K562 (cell line): ENCODE measurements at regions not wholly inside any gene's neighbourhood (a gene's known extent, or its start where the extent isn't known, plus 50 kb on each side); places are given as distances from the start of the nearest gene placed in this dataset.

Experiments used
- ATAC-seq: fragments of 200-7000 bp; cut with Tn5 transposase; 3 replicates; pipeline ENCODE4 v1.9.1; 2020; ENCODE audit warnings: moderate library complexity
- BruUV-seq: library from RNA; stranded (reverse); fragments of 400-500 nt; replicated peaks from 2 replicates; lab custom pipeline; 2021; lab: Mats Ljungman, UMichigan
- CTCF ChIA-PET: fragments of 300-600 bp; formaldehyde crosslinking; extraction: SDS; loops from one replicate; lab custom pipeline; 2021; ENCODE audit warnings: low intra/inter-chr PET ratio; lab: Yijun Ruan, JAX
- POLR2A ChIA-PET: fragments of 300-600, 350-650 bp; sonication (Branson Sonifier 250); formaldehyde crosslinking; extraction: SDS; loops from one replicate; lab custom pipeline; 2021; ENCODE audit warnings: antibody characterized with exemption, inconsistent platforms; lab: Yijun Ruan, JAX
- DNase-seq, 4 experiments: peaks; one replicate each; pipeline versions ENCODE4 v3.0.0 to v3.0.0-alpha.2; 2011 to 2018; ENCODE audit warnings: low spot score in 3 of 4, mixed read lengths in 3 of 4; ENCODE audit errors: extremely low read depth in 1 of 4
- FAIRE-seq: peaks from 2 replicates; lab custom pipeline; 2011; peaks lifted over from hg19 to GRCh38; lab: Jason Lieb, UNC
- H2AFZ ChIP-seq: 2 replicates; pipeline ENCODE4 v1.6.0; 2011; ENCODE audit warnings: low read depth, low read length, control low read depth, inconsistent platforms
- H3K27ac ChIP-seq: fragments of 200-600 bp; 3 replicates; pipeline ENCODE4 v1.8.0; 2011; ENCODE audit warnings: low read depth, mild to moderate bottlenecking, control low read depth, inconsistent platforms, low read length, moderate library complexity, mixed read lengths; ENCODE audit errors: extremely low read depth
- H3K27me3 ChIP-seq, 2 experiments: fragments of 300-600 bp in 1 of 2; 2 replicates in 1 of 2; 3 replicates in 1 of 2; pipeline versions ENCODE4 v1.6.0 to v1.8.0; 2011; ENCODE audit warnings: inconsistent platforms in 2 of 2, low read length in 2 of 2, mild to moderate bottlenecking in 1 of 2, mixed read lengths in 1 of 2, moderate library complexity in 1 of 2; ENCODE audit not compliant: control insufficient read depth in 2 of 2, insufficient read depth in 2 of 2
- H3K36me3 ChIP-seq: fragments of 300-600 bp; 3 replicates; pipeline ENCODE4 v1.8.0; 2011; ENCODE audit warnings: mild to moderate bottlenecking, low read length, inconsistent platforms; ENCODE audit not compliant: control insufficient read depth, insufficient read depth
- H3K4me1 ChIP-seq, 2 experiments: fragments of 200-600 bp in 1 of 2; replicated peaks in 1 of 2; 2 replicates in 1 of 2; 3 replicates in 1 of 2; pipeline versions ENCODE4 v1.5.1 to v1.8.0; 2011; ENCODE audit warnings: inconsistent platforms in 2 of 2, low read length in 2 of 2, mild to moderate bottlenecking in 1 of 2, mixed read lengths in 1 of 2, moderate library complexity in 1 of 2; ENCODE audit not compliant: control insufficient read depth in 2 of 2, insufficient read depth in 2 of 2
- H3K4me2 ChIP-seq: 2 replicates; pipeline ENCODE4 v1.6.1; 2011; ENCODE audit warnings: low read length, control low read depth, inconsistent platforms, mixed read lengths; ENCODE audit not compliant: insufficient read depth
- H3K4me3 ChIP-seq: fragments of 200-600 bp; sonication (generic), shearing (Covaris generic); 2 replicates; pipeline ENCODE4 v1.5.1; 2016; ENCODE audit warnings: control low read depth, inconsistent platforms
- H3K79me2 ChIP-seq: fragments of 200-600 bp; 3 replicates; pipeline ENCODE4 v1.8.0; 2011; ENCODE audit warnings: low read length, inconsistent platforms; ENCODE audit not compliant: control insufficient read depth, insufficient read depth
- H3K9ac ChIP-seq, 2 experiments: 2 replicates each; pipeline versions ENCODE4 v1.6.0 to v1.6.1; 2011; ENCODE audit warnings: low read depth in 2 of 2, low read length in 2 of 2, control low read depth in 1 of 2, inconsistent platforms in 1 of 2, mild to moderate bottlenecking in 1 of 2, mixed read lengths in 1 of 2; ENCODE audit not compliant: insufficient read depth in 1 of 2
- H3K9me1 ChIP-seq: one replicate; pipeline ENCODE4 v1.6.0; 2011; ENCODE audit warnings: inconsistent platforms, mild to moderate bottlenecking, low read length, moderate library complexity; ENCODE audit not compliant: control insufficient read depth, insufficient read depth
- H3K9me3 ChIP-seq: replicated peaks from 2 replicates; pipeline ENCODE4 v1.5.1; 2011; ENCODE audit warnings: low read depth, low read length, inconsistent platforms; ENCODE audit not compliant: control insufficient read depth, insufficient read depth
- H4K20me1 ChIP-seq: replicated peaks from 2 replicates; pipeline ENCODE4 v1.6.1; 2011; ENCODE audit warnings: low read length, inconsistent platforms, mixed read lengths; ENCODE audit not compliant: control insufficient read depth, insufficient read depth
- BACH1 ChIP-seq: fragments of 200-800 bp; sonication (Bioruptor generic); IDR thresholded peaks from 2 replicates; pipeline ENCODE4 v1.6.1; 2016; ENCODE audit warnings: missing genetic modification characterization, missing compliant biosample characterization
- CREB3 ChIP-seq: fragments of 450-650 bp; conservative IDR thresholded peaks from 2 replicates; pipeline ENCODE4 v1.6.1; 2016; ENCODE audit warnings: missing genetic modification characterization, low read depth, mild to moderate bottlenecking, missing compliant biosample characterization, moderate library complexity
- ERF ChIP-seq: fragments of 450-650 bp; formaldehyde crosslinking; IDR thresholded peaks from 2 replicates; pipeline ENCODE4 v1.4.0; 2020; ENCODE audit warnings: mild to moderate bottlenecking, mixed read lengths
- GTF2E2 ChIP-seq: fragments of 200-800 bp; sonication (Bioruptor generic); IDR thresholded peaks from 2 replicates; pipeline ENCODE4 v1.6.1; 2016; ENCODE audit warnings: missing genetic modification characterization, missing compliant biosample characterization
- RBM17 ChIP-seq: fragments of 200-400 bp; formaldehyde crosslinking; IDR thresholded peaks from 2 replicates; pipeline ENCODE4 v1.6.1; 2017; ENCODE audit warnings: low read depth, mild to moderate bottlenecking, low read length, borderline replicate concordance
- TCF15 ChIP-seq: fragments of 250-450 bp; sonication (Bioruptor Pico); IDR thresholded peaks from 2 replicates; pipeline ENCODE4 v1.8.0; 2022; ENCODE audit warnings: moderate library complexity, mild to moderate bottlenecking, inconsistent platforms
- TOE1 ChIP-seq, 2 experiments: fragments of 450-650 bp in 1 of 2; sonication (generic) in 1 of 2; formaldehyde crosslinking in 1 of 2; IDR thresholded peaks; 2 replicates each; pipeline versions ENCODE4 v1.7.1 to v1.8.0; 2016 to 2022; ENCODE audit warnings: borderline replicate concordance in 2 of 2, mild to moderate bottlenecking in 2 of 2, antibody characterized with exemption in 1 of 2, inconsistent platforms in 1 of 2, low read depth in 1 of 2, missing genetic modification reagents in 1 of 2, moderate library complexity in 1 of 2
- ZNF324 ChIP-seq: fragments of 250-450 bp; sonication (Bioruptor Pico); IDR thresholded peaks from 2 replicates; pipeline ENCODE4 v1.4.0; 2020; ENCODE audit warnings: mild to moderate bottlenecking
- ZZZ3 ChIP-seq: fragments of 450-650 bp; IDR thresholded peaks from 2 replicates; pipeline ENCODE4 v1.6.1; 2016; ENCODE audit warnings: antibody characterized with exemption, mild to moderate bottlenecking, moderate library complexity
- WGBS: fragments of 100-300 bp; shearing (Covaris generic); methylation state at CpG from one replicate; pipeline ENCODE4 v1.1.6; 2016; ENCODE audit warnings: low coverage, mixed read lengths; ENCODE audit not compliant: insufficient coverage; ENCODE audit errors: missing lambda C conversion rate; 5-methylcytosine and 5-hydroxymethylcytosine counted together
- in situ Hi-C: fragments of 300-500 bp; cut with MboI; formaldehyde crosslinking; loops from 4 replicates; pipeline ENCODE4 v1.15.0; 2018; ENCODE audit warnings: inconsistent platforms, mixed read lengths
- intact Hi-C: fragments of 100-400 bp; cut with micrococcal nuclease; formaldehyde crosslinking; loops from 2 replicates; pipeline ENCODE4 v1.14.2; 2022

- in situ Hi-C loops (no loop called here), intact Hi-C loops (no loop called here)
- ChIA-PET POLR2A (no interaction called here), CTCF (no interaction called here)
- no peak for TF ChIP-seq RBM17
- TF ChIP-seq ZNF324 = no peak
- TF ChIP-seq TOE1 (IDR thresholded peaks at IDR 0.05; ENCODE audit: borderline replicate concordance) = no peak
- no peak for TF ChIP-seq TOE1 (CRISPR knock-in tag; IDR thresholded peaks at IDR 0.05; ENCODE audit: borderline replicate concordance, low read depth)
- no peak for TF ChIP-seq ERF (CRISPR knock-in tag)
- TF ChIP-seq BACH1 (tag) = no peak
- TF ChIP-seq CREB3 = no peak
- TF ChIP-seq TCF15 (CRISPR knock-in tag) = no peak
- TF ChIP-seq GTF2E2 (tag) = no peak
- TF ChIP-seq ZZZ3 = no peak
- WGBS = 86% methylated on average over 2 of the region's 2 CpGs
- ATAC-seq (no peak), FAIRE-seq (no peak), DNase-seq (no peak)
- no peaks in the 10 kb centered on the region for H3K79me2 ChIP-seq
- H3K9me1 ChIP-seq = no peaks in the 10 kb centered on the region
- peaks cover 86% of the 10 kb centered on the region for H3K36me3 ChIP-seq
- no peaks in the 10 kb centered on the region for H3K27me3 ChIP-seq
- no peak overlapping the region for H3K4me3 ChIP-seq
- no peak overlapping the region for H3K9ac ChIP-seq
- no peaks in the 10 kb centered on the region for H3K9me3 ChIP-seq
- no peak overlapping the region for H3K4me2 ChIP-seq
- no TSS peak for BruUV-seq
- no peak overlapping the region for H2AFZ ChIP-seq
- no peaks in the 10 kb centered on the region for H3K4me1 ChIP-seq
- no peak overlapping the region for H3K27ac ChIP-seq
- H4K20me1 ChIP-seq = no peaks in the 10 kb centered on the region
These were observed 384.0 kb downstream of the STK39 start for GRCh38 chr2:167863377-167863776.
